ENCODE measurements at regions not wholly inside any gene's neighbourhood (a gene's known extent, or its start where the extent isn't known, plus 50 kb on each side); places are given as distances from the start of the nearest gene placed in this dataset.
"Not testable (repeated sequence)": the region's sequence is repeated elsewhere in the genome, so short reads cannot be mapped to it uniquely, and the experiment has no call there.

DNA sequence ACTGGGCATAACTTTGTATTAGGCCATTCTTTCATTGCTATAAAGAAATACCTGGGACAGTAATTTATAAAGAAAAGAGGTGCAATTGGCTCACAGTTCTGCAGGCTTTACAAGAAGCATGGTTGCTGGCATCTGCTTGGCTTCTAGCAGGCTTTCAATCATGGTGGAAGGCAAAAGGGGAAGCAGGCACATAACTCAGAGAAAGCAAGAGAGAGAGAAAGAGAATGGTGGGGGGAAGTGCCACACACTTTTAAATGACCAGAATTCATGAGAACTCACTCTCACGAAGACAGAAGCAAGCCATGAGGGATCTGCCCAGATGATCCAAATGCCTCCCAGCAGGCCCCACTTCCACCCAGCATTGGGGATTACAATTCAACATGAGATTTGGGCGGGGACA, 179.7 kb downstream of the SPRY2 start:
- TF ChIP-seq, protein P1, sequence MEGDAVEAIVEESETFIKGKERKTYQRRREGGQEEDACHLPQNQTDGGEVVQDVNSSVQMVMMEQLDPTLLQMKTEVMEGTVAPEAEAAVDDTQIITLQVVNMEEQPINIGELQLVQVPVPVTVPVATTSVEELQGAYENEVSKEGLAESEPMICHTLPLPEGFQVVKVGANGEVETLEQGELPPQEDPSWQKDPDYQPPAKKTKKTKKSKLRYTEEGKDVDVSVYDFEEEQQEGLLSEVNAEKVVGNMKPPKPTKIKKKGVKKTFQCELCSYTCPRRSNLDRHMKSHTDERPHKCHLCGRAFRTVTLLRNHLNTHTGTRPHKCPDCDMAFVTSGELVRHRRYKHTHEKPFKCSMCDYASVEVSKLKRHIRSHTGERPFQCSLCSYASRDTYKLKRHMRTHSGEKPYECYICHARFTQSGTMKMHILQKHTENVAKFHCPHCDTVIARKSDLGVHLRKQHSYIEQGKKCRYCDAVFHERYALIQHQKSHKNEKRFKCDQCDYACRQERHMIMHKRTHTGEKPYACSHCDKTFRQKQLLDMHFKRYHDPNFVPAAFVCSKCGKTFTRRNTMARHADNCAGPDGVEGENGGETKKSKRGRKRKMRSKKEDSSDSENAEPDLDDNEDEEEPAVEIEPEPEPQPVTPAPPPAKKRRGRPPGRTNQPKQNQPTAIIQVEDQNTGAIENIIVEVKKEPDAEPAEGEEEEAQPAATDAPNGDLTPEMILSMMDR (IDR thresholded peaks at IDR 0.05; ENCODE audit: low read depth, low read length) = no peak
- Histone ChIP-seq H3K36me3 (no peaks in the 10 kb centered on the region), H3K9me3 (no peaks in the 10 kb centered on the region), H3K4me3 (ENCODE audit: low read depth, low read length) (no peak overlapping the region), H3K4me1 (peaks cover 6% of the 10 kb centered on the region), H3K27me3 (no peaks in the 10 kb centered on the region)
- no peak for DNase-seq

DNA sequence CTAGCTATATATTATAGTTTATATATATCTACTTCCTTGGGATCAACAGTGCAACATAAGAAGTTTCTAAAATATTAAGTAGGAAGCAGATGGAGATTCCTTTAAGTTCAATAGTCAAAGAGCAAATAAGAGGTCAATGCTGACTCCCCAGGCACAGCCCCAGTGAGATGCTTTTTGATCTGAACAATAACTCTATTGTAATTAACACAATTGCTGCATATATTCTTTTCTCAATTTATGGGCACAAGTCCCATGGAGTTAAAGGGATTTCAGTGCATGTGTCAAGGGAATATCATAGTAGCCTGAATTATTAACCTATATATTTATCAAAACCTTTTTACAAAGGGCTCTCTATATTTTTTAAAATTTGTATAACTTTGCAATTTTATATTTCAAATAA, 180.8 kb downstream of the SPRY2 start:
- Histone ChIP-seq H3K9me3 (no peaks in the 10 kb centered on the region), H3K36me3 (no peaks in the 10 kb centered on the region), H3K4me1 (no peaks in the 10 kb centered on the region), H3K4me3 (ENCODE audit: low read depth, low read length) (no peak overlapping the region), H3K27me3 (no peaks in the 10 kb centered on the region)
- no peak for DNase-seq
- TF ChIP-seq, protein P1 (IDR thresholded peaks at IDR 0.05; ENCODE audit: low read depth, low read length) = no peak

DNA sequence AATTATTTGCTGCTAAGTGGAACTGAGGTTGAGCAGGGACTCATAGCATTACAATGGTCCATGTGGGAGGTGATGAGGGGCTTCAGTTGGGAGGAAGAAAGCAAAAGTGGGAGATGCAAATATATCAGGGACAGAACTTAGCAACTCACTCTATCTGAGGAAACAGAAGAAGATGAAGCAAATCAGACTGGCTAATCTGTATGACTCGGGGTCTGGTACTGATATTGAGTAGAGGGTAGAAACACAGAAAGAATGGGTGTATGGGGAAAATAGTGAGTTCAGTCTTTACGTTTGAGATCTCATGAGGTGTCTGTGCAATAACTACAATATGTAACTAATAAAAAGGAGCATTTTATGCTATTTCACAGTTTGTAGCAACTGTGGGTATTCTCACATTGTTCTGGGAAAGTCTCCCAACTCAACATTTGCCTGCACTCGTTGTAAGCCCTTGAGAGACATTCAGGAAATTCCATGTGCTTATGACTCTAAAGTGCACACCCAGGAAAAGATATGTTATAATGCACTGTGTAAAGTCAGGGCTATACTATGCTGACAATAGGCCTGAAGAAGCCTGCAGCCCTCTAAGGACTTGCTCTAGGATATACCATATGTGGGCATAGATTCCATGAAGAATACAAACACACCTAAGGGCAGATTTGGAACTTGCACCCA, 183.5 kb downstream of the SPRY2 start:
- TF ChIP-seq, protein P1 (IDR thresholded peaks at IDR 0.05; ENCODE audit: low read depth, low read length) = no peak
- Histone ChIP-seq H3K4me3 (ENCODE audit: low read depth, low read length) (no peak overlapping the region), H3K4me1 (no peaks in the 10 kb centered on the region), H3K36me3 (no peaks in the 10 kb centered on the region), H3K27me3 (no peaks in the 10 kb centered on the region), H3K9me3 (no peaks in the 10 kb centered on the region)
- no peak for DNase-seq

DNA sequence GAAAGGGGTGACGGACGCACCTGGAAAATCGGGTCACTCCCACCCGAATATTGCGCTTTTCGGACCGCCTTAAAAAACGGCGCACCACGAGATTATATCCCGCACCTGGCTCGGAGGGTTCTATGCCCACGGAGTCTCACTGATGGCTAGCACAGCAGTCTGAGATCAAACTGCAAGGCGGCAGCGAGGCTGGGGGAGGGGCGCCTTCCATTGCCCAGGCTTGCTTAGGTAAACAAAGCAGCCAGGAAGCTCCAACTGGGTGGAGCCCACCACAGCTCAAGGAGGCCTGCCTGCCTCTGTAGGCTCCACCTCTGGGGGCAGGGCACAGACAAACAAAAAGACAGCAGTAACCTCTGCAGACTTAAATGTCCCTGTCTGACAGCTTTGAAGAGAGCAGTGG, 188.8 kb downstream of the SPRY2 start:
- H3K36me3 ChIP-seq; H3K4me1 ChIP-seq; H3K9me3 ChIP-seq; DNase-seq; H3K27me3 ChIP-seq; H3K4me3 ChIP-seq (ENCODE audit: low read depth, low read length): not testable (repeated sequence)

DNA sequence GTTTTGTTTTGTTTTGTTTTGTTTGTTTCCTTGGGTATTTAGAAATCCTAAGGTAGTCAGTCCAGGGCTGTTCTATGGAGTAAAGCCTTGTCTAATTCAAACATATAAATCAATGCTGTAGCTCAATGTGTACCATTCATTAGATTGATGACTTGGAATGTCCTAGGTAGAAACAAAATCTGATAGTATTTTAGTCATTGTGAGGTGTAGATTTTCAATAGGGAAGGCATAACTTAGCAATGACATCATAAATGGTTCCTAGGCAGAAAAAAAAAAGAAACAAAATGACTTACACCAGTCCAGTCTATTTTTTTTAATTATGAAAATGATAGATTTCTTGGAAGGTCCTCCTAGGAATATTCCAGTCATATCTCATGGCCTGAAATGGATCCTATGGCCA, 189.9 kb downstream of the SPRY2 start:
- Histone ChIP-seq H3K36me3 (no peaks in the 10 kb centered on the region), H3K4me3 (ENCODE audit: low read depth, low read length) (no peak overlapping the region), H3K27me3 (no peaks in the 10 kb centered on the region), H3K4me1 (no peaks in the 10 kb centered on the region), H3K9me3 (no peaks in the 10 kb centered on the region)
- DNase-seq = no peak
- TF ChIP-seq, protein P1 (IDR thresholded peaks at IDR 0.05; ENCODE audit: low read depth, low read length) = no peak

DNA sequence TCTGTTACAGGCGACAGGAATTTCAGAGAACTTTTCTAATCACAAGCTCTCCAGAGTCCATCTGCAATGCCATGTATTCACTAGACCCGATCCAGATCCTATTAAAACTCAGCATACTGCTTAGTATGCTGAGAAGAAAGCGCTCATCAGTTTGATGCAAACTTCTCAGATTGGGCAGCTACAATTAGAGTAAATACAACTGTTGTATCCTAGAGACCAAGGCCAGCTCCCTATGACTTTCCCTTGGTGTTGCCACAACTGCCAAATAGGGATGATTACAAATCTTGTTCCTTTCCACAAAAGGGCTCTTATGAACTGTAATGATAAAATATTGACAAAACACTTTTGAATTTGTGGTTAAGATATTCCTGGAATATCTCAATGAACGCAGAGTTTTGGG, 191.2 kb downstream of the SPRY2 start:
- Histone ChIP-seq H3K36me3 (no peaks in the 10 kb centered on the region), H3K4me3 (ENCODE audit: low read depth, low read length) (no peak overlapping the region), H3K9me3 (no peaks in the 10 kb centered on the region), H3K4me1 (no peaks in the 10 kb centered on the region), H3K27me3 (no peaks in the 10 kb centered on the region)
- DNase-seq = no peak
- TF ChIP-seq, protein P1 (IDR thresholded peaks at IDR 0.05; ENCODE audit: low read depth, low read length) = no peak

Measured in BE2C (cell line).